AG04450 (cell line): ENCODE measurements at regions not wholly inside any gene's neighbourhood (a gene's known extent, or its start where the extent isn't known, plus 50 kb on each side); places are given as distances from the start of the nearest gene placed in this dataset.

Source experiments
- CTCF ChIA-PET: fragments of 300-600, 350-600 bp; formaldehyde crosslinking; extraction: SDS; loops from one replicate; lab custom pipeline; 2022; ENCODE audit warnings: antibody characterized with exemption, inconsistent platforms; lab: Charles Lee
- POLR2A ChIA-PET: fragments of 350-600 bp; formaldehyde crosslinking; extraction: SDS; loops from one replicate; lab custom pipeline; 2021; ENCODE audit warnings: antibody characterized with exemption, inconsistent platforms; lab: Yijun Ruan, JAX
- DNase-seq: peaks from one replicate; pipeline ENCODE4 v3.0.0-alpha.2; 2011; ENCODE audit warnings: low read depth, low spot score
- H3K27ac ChIP-seq: one replicate; pipeline ENCODE4 v1.5.1; 2012; ENCODE audit warnings: low read depth, low read length, control low read depth
- H3K27me3 ChIP-seq: one replicate; pipeline ENCODE4 v1.6.0; 2012; ENCODE audit warnings: low read length; ENCODE audit not compliant: control insufficient read depth, insufficient read depth
- H3K4me3 ChIP-seq: 2 replicates; pipeline ENCODE4 v1.5.1; 2011; ENCODE audit warnings: mild to moderate bottlenecking, low read depth, low read length, control low read depth
- H3K9me3 ChIP-seq: 2 replicates; pipeline ENCODE4 v1.5.1; 2012; ENCODE audit warnings: low read length; ENCODE audit not compliant: control insufficient read depth, insufficient read depth
- TF ChIP-seq, protein P1 (sequence below): IDR thresholded peaks from 2 replicates; pipeline ENCODE4 v1.5.1; 2011; ENCODE audit warnings: low read depth, low read length, control low read depth, inconsistent platforms

DNA sequence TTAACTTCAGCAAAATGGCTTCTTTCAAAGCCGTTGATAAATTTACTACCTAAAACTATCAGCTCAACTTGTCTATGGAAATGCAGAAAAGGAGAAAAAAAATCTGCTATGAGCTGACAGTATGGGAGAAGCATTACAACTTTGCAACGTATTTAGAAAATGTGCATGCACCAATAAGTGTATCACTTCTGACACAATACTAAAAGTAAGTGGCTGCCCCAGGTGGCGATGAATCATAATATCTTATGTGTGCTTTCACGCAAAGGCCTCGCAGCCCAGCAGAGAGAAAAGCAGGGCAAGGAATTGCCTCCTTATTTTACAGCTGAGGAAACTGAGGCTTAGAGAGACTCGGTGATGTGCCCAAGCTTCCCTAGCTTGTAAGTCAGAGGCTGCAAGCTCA lies 101.8 kb downstream of the SALL1 start:
- TF ChIP-seq, protein P1, sequence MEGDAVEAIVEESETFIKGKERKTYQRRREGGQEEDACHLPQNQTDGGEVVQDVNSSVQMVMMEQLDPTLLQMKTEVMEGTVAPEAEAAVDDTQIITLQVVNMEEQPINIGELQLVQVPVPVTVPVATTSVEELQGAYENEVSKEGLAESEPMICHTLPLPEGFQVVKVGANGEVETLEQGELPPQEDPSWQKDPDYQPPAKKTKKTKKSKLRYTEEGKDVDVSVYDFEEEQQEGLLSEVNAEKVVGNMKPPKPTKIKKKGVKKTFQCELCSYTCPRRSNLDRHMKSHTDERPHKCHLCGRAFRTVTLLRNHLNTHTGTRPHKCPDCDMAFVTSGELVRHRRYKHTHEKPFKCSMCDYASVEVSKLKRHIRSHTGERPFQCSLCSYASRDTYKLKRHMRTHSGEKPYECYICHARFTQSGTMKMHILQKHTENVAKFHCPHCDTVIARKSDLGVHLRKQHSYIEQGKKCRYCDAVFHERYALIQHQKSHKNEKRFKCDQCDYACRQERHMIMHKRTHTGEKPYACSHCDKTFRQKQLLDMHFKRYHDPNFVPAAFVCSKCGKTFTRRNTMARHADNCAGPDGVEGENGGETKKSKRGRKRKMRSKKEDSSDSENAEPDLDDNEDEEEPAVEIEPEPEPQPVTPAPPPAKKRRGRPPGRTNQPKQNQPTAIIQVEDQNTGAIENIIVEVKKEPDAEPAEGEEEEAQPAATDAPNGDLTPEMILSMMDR = no peak
- CTCF ChIA-PET = no interaction called here
- Histone ChIP-seq H3K27me3 (no peaks in the 10 kb centered on the region), H3K27ac (no peak overlapping the region), H3K9me3 (no peaks in the 10 kb centered on the region), H3K4me3 (no peak overlapping the region)
- POLR2A ChIA-PET = no interaction called here
- no peak for DNase-seq

DNA sequence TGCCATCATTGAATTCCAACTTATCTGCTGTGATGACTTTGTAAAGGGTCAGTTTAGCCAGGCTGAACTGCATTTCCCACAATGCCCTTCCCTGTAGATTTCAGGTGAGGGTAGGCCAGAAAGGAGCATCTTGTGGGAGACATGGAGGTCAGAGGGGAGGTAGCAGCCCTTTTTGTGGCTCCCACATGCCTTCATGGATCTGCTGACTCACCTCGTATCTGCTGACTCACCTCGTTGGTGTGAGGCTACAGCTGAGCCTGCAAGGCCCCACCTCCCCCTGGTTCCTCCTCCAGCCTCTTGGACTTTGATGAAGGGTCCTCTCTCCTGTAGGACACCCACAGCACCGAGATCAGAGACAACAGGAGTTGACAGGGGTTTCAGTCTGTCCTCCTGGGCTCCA lies 102.5 kb downstream of the SALL1 start:
- ChIA-PET POLR2A (no interaction called here), CTCF (no interaction called here)
- Histone ChIP-seq H3K4me3 (no peak overlapping the region), H3K9me3 (no peaks in the 10 kb centered on the region), H3K27me3 (no peaks in the 10 kb centered on the region), H3K27ac (no peak overlapping the region)
- DNase-seq = no peak
- TF ChIP-seq, protein P1 = no peak

DNA sequence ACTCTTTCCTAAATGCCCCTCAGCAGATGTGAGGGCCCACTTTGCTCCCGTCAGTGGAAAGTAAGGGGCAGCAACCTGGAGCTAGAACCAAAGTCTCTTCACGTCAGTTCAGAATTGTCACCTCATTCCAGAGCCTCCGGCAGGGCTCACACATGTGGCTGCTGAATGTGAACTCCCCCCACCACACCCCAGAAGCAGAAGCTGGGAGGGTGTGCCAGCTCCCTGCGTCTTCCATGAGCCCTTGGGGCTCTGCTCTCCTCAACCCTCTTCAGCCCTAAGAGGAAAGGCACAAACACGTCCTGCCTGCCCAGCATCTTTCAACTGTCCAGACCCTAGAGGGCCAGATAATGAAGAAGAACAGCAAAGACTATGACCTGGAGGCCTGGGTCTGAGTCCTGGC lies 105.3 kb downstream of the SALL1 start:
- CTCF ChIA-PET = no interaction called here
- TF ChIP-seq, protein P1 = no peak
- POLR2A ChIA-PET = no interaction called here
- Histone ChIP-seq H3K9me3 (no peaks in the 10 kb centered on the region), H3K27me3 (no peaks in the 10 kb centered on the region), H3K27ac (no peak overlapping the region), H3K4me3 (no peak overlapping the region)
- DNase-seq = no peak

DNA sequence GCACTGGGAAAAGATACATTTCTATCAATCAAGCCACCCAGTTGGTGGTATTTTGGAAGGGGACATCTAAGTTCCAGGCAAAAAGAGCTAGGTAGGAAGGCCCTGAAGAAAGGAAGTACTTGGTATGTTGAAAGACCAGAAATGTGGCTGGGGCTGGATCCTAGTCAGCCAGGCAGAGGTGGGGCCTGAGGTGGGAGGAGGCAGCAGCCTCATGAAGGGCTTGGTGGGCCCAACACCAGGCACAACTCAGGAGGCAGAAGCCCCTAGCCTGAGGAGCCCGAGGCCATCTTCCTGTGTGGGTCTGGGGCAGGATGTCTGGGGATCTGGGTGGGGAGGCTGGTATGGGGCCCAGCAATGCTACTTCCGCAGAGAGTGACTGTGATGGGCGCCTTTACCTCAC lies 105.9 kb downstream of the SALL1 start:
- Histone ChIP-seq H3K9me3 (no peaks in the 10 kb centered on the region), H3K27me3 (no peaks in the 10 kb centered on the region), H3K27ac (no peak overlapping the region), H3K4me3 (no peak overlapping the region)
- TF ChIP-seq, protein P1 = no peak
- DNase-seq = no peak
- POLR2A ChIA-PET = no interaction called here
- CTCF ChIA-PET = interaction anchor here (0.5 kb wide), 1 partner anchor 1056 kb away, joined by 3 read pairs; no protein-coding TSS in a partner anchor

DNA sequence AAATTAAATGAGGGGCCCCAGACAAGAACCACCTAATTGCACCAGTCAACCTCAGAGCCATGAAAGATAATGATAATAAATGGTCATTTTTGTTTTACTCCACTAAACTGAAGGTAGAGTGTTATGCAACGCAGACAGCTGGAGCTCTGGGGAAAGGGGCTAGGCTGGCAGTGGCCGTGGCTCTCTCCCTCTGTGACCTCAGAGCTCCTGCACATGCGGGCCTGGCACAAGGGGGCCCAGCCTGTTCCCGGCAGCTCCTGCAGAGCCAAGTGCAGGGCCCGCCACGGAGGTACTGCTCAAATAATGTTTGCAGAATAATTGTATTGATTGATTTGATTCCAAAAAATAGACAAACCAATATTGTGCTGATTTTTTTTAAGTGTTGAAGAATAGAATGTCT lies 109.5 kb downstream of the SALL1 start:
- POLR2A ChIA-PET = no interaction called here
- no peaks in the 10 kb centered on the region for H3K27me3 ChIP-seq
- H3K9me3 ChIP-seq = no peaks in the 10 kb centered on the region
- CTCF ChIA-PET = interaction anchor here (0.5 kb wide), 1 partner anchor 91 kb away, joined by 4 read pairs; no protein-coding TSS in a partner anchor
- no peak overlapping the region for H3K27ac ChIP-seq
- no peak for DNase-seq
- H3K4me3 ChIP-seq = no peak overlapping the region
- TF ChIP-seq, protein P1 = no peak
